HG03521 (cell line): ENCODE measurements at regions not wholly inside any gene's neighbourhood (a gene's known extent, or its start where the extent isn't known, plus 50 kb on each side); places are given as distances from the start of the nearest gene placed in this dataset.
"Not testable (repeated sequence)": the region's sequence is repeated elsewhere in the genome, so short reads cannot be mapped to it uniquely, and the experiment has no call there.

ENCODE experiments used
- ATAC-seq: cut with Tn5 transposase; IDR thresholded peaks from one replicate; pipeline ENCODE4 v1.9.1; 2021; ENCODE audit warnings: mild to moderate bottlenecking, moderate library complexity; ENCODE audit not compliant: unreplicated experiment

DNA sequence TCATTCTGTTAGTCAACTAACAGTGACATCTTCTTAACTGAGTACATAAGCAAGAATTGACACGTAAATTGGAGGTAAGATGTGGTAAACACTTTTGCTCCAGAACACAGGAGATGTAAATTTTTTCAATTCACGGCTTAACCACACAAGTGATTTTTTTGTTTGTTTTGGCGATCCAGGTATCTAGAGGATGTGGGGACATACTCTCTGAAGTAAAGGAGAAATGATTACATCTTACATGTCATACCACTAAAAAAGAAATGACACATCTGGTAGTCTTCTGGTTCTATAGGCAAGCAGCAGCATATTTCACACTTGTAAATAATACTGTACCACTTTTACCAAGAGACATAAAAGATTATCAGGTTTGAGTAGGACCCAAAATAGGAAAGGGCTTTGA is 200.3 kb upstream of the ZWINT start:
- no peak for ATAC-seq

DNA sequence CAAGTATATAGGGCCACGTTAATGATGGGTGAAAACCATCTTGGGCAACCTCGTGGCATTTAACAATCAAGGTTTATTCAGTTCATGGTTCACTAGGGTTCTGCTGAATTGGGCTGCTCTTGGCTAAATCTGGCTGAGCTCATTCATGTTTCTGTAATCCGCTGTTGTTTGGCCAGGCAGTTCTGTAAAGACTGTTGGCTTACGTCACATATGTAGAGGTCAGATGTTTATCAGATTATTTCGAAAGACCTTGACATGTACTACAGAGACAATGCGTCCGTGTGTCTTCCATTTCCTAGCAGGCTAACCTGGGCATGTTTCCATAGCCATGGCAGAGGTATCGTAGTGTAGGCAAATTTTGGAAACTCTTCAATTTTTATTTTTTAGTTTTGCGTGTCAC is 190.0 kb upstream of the ZWINT start:
- ATAC-seq = no peak

DNA sequence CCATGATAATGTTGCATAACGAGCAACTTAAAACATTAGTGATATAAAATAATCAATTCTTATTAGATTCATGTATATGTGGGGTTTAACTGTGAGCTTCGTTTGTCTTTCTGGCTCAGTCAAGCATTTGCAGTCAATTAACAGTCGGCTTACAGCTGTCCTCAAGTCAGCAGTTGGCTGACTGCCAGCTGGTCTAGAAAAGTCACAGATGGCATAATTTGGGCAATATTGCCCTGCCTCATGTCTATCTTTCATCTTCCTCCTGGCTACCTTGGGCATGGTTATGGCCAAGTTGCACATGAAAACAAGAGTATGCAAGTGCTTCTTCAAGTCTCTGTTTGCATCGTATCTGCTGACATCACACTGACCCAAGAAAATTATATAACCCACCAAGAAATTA is 186.1 kb upstream of the ZWINT start:
- no peak for ATAC-seq

DNA sequence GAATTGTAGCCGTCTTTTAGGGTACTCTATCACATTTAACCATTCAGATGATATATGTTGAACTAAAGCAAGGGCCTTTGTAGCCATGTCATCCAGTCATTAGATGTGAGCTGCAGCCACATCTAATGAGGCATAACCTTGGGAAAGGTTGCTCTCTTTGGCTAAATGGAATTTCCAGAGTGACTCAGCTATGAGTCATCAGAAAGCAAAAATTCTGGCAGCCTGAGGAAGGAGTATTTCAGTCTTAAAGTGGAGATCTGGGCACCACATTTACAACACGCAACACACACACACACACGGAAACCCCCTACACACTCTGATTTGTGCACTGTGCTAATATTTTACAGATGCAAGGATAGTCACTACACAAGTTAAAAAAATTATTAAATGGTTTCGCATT is 176.9 kb upstream of the ZWINT start:
- ATAC-seq = no peak

DNA sequence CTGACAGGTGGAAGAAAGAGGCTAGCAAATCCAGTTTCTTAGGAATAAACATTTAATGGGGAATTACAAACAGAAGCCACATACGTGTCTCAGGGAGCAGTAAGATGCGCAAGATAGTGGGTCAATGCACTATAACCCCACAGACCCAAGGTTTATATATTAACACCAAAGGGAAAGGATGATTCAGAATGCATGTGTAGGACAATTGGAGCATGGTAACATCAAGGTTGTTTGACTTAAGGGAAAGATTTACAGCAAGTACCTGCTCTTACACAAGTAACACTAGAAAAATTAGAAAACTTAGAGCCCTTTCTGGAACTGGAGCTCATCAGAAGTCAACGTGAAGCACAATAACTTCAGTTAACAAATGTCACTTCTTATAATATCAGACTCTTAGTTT is 161.1 kb upstream of the ZWINT start:
- ATAC-seq = no peak

DNA sequence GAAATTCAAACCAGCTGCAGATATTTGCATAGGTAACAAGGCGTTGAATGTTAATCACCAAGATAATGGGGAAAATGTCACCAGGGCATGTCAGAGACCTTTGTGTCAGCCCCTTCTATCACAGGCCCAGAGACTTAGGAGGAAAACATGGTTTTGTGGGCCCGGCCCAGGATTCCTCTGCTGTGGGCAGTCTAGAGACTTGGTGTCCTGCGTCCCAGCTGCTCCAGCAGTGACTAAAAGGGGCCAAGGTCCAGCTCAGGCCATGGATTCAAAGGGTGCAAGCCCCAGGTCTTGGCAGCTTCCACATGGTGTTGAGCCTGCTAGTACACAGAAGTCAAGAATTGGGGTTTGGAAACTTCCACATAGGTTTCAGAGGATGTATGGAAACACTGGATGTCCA is 147.5 kb upstream of the ZWINT start:
- no peak for ATAC-seq

DNA sequence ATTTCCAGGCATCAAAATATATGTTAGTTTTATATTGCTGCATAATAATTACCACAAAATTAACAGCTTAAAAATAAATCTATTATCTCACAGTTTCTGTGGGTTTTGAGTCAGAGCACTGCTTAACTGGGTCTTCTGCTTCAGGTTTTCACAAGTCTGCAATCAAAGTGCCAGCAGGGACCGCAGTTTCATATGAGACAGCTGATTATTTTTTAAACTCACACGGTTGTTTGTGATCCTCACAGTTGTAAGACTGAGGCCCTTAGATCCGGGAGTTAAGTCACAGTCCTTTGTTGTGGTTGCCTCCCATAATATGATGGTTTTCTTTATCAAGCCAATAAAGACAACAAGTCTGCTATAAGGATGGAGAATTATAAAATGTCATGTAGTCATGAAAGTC is 146.0 kb upstream of the ZWINT start:
- ATAC-seq = no peak

DNA sequence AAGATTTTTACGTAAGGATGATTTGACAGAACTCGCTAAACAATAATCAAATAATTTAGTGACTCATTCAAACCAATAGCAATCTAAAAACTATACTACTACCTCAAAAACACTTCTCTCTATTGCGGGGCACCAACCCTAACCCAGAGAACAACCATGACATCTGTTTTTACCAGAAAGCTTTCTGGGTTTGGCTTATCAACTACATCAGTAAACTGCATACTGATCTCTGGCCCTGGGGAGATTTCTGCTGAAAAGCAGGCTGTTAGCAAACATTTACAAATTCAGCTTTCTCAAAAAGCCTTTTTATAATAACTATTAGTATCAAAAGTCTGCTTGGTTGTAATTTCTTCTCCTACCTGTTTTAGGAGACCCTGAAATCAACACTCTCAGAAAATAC is 144.5 kb upstream of the ZWINT start:
- ATAC-seq = no peak

DNA sequence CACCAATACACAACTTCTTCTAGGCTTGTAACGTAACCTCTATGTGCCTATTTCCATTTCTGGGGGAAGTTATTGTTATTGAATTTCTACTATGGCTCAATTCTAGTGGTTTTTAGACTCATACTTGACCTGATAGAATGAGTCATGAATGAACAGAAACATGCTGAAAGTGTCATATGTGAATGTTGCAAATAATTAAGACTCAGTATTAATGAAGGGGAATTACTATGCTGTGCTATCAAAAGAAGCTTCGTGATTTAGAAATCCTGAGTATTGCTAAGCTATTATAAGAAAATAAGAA is 135.1 kb upstream of the ZWINT start:
- ATAC-seq = no peak

DNA sequence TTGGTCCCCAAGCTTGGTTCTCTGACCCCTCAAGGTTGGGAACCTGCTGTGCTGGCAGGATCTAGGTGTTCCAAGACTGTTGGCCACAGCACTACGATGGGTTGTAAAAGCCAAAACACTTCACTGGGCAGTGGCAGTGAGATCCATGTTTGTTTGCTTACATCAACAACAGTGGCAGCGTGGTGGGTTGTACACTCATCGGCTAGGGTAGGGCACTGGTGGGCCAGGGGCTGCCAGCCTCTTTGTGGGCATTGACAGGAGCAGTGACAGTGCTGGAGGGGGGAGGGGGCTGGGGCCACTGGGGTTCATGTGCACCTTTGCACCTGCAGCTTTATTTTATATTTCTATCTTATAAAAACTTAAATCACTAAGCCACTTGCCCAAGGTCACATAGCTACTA is 126.7 kb upstream of the ZWINT start:
- no peak for ATAC-seq

DNA sequence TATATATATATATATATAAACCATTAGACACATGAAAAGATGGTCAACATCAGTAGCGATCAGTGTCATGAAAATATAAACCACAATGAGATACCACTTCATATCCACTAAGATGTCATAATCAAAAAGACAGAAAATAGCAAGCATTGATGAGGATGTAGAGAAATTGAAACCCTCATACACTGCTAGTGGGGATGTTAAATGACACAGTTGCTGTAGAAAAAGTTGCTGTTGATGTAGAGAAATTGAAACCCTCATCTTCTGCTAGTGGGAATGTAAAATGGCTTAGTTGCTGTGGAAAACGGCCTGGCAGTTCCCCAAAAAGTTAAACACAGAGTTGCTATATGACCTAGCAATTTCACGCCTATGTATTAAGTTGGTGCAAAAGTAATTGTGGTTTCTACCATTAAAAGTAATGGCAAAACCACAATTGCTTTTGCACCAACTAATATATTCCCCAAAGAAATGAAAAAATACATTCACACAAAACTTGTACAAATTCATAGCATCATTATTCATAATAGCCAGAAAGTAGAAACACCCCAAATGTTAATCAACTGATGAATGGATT is 120.5 kb upstream of the ZWINT start:
- no peak for ATAC-seq

DNA sequence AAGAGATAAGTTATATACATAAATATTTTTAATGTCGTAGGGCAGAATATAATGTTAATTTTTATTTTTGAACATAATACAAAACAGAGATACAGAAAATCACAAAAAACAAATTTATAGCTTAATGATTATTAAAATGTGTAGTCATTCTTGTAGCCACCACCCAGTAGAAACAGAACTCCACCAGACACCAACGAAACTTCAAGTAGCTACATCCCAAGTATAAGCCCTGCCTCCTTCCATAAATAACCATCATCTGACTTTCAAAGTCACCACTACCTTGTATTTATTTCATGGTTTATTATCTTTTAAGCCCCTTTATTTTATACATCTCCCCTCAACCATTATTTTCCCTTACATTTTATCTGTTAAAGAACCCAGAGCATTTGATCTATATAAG is 111.9 kb upstream of the ZWINT start:
- ATAC-seq = no peak

DNA sequence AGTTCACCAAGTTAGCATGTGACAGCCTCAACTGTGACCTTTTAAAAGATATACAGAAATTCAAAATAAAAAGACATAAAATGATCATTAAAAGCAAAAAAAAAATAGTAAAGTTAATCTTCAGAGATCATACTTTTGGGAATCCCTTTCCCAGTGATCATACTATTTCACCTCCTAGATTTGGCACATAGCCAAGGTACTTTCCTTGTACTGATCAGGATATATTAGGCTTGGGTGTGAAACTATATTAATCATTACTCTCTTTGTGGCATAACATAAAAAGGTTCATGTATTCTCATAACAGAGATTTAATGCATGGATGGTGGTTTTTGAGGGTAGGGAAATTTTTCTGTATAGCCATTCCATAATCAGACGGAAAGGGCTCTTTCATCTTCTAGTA is 109.6 kb upstream of the ZWINT start:
- ATAC-seq = no peak

DNA sequence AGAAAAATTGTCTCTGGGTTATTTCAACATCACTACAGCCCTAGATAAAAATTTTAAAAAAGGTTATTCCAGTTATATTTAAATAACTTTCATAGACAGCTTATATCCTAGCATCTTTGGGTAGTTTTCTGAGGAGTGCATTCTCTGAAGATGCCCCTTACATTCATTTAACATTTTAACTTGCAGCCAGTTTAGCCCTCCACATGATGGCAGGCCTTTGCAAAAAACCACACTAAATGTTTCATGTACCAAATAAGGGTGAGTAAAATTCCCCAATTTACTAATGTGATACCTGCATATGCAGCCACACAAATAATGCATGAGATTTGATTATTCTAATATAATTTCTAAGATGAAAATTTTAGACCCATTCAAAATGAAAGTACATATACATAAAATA is 108.4 kb upstream of the ZWINT start:
- ATAC-seq = no peak

DNA sequence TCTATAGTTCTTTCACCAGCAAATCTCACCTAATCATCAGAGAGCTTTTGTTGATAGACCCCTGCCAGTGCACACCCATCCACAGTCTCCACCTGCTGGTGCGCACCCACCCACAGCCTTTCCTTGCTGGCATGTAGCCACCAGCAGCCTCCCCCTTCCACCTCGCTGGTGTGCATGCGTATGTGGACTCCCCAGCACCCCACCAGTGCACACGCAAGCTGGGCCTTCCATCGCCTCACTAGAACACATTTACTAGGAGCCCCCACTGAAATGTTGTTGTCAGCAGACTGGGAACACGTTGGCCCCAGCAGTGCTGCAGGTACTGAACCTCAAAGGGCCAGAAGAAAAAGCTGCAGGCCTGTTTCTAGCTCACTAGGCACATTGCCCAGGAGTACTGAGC is 104.9 kb upstream of the ZWINT start:
- ATAC-seq = no peak

DNA sequence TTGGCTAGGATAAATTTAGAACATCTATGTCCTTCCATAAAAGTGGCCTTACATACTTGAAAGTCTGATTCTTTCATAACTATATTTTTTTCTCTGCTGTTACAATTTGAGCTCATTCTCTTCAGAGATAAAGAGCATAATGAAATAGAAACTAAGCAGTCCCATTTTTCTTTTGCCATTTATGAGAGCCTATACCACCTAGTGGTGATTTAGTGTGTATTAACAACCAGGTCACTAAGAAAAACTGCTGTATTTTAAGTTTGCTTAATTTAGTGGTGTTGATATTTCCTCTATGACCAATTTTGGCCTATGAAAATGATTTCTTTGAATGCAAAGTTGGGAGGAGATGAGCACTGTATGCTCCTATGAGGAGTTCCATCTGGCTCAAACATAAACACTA is 88.7 kb upstream of the ZWINT start:
- no peak for ATAC-seq

DNA sequence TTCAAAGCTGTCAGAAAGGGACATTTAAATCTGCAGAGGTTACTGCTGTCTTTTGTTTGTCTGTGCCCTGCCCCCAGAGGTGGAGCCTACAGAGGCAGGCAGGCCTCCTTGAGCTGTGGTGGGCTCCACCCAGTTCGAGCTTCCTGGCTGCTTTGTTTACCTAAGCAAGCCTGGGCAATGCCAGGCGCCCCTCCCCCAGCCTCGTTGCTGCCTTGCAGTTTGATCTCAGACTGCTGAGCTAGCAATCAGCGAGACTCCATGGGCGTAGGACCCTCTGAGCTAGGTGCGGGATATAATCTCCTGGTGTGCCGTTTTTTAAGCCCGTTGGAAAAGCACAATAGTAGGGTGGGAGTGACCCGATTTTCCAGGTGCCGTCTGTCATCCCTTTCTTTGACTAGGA is 86.6 kb upstream of the ZWINT start:
- ATAC-seq = not testable (repeated sequence)

DNA sequence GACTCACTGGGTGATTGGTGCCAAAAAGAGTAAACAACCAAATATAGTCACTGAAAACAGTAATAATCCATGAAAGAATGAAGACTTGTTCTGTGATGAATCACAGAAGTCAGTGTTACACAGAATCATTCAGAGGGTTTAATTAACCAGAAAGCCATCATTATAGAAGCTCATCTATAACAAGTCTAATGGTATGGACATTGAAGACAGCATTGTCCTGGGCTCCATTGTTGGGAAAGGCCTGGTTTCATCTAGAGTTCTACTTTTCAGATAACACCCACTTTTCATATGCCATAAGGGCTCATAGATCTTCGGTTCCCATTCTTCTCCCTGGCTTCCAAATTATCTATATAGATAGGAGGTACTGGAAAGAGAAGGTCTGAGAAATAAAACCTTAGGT is 80.3 kb upstream of the ZWINT start:
- ATAC-seq = not testable (repeated sequence)
